Stimulated activated CD4-positive, alpha-beta T cell treated with anti-CD3 and anti-CD28 coated beads, Interleukin-2, amount 100 ng/mL, for 48 hours (primary cell): ENCODE measurements at regions not wholly inside any gene's neighbourhood (a gene's known extent, or its start where the extent isn't known, plus 50 kb on each side); places are given as distances from the start of the nearest gene placed in this dataset.
"Not testable (repeated sequence)": the region's sequence is repeated elsewhere in the genome, so short reads cannot be mapped to it uniquely, and the experiment has no call there.

Experiments used
- DNase-seq, 2 donors: peaks; one replicate each; pipeline ENCODE4 v3.0.0-alpha.2; 2020

DNA sequence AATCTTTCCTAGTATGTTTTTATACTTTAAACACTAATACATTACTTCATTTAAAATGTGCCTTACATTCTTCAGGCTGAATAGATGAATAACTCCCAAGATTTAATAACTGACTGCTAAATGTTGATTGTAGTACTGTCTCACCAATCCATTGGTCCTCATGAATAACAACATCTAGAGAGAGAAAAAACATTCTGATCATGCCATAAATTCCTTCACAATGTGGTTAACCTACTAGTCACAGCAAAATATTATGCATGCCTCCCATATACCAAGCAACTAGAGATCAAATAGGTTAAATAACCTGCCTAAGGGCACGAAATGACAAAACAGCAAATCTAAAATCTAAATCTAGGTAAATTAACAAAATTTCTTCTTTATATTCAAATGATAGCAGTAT lies 66.2 kb downstream of the SYT15 start:
- DNase-seq, result not testable (repeated sequence)

DNA sequence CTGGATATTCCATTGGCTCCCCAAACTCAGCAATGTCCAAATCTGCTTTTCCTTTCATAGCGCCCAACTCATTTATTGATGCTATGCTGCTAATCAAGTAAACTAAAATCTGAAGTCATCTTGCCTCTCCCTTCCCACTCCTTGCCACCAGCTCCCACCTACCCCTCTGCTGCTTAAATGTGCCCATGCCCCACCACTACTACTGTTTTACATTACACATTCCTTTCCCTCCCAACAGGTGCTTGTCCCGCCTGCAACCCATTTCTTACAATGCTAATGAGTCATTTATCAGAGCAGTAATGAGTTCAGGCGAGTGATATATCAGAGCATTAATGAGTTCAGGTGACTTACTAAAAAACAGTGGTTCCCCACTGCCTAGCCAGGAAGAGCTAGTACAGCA lies 67.2 kb downstream of the SYT15 start:
- not testable (repeated sequence) for DNase-seq

DNA sequence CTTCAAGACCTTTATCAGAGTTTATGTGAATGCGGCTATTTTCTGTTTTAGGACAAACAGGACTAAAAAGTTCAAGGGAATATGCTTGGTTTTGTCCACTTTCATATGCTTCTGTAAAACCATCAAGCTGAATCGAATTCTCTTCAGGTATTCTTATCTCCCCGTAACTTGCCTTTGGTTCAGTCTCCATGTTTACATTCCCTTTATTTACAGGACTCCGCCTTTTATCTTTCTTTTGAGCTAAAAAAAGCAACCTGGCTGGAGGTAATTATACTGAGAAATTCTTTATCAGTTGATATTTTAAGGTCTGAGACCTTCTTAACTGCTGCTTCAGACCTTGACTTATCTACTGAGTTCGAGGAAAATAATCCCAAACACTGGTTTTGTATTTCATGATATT lies 72.0 kb downstream of the SYT15 start:
- not testable (repeated sequence) for DNase-seq

DNA sequence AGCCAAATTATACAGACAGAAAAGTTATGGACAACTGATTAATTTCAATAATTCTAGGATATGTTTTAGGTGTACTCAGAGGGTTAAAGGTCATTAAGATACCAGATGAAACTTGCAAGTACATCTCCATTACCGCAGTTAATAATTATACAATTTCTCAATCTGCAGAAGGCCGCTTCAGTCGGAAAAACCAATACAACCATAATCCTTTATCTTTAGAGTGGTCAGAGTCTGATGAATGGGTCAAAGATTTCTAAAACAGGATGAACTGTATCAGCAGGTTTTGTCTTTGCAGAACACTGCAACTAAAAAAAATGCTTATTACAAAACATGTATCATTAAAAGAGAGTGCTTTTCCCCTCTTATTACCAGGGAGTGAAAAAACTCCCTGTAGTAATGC lies 78.5 kb downstream of the SYT15 start:
- DNase-seq, result not testable (repeated sequence)

- not testable (repeated sequence) for DNase-seq
Measured at GRCh38 chr10:46660027-46660834, 81.3 kb downstream of the SYT15 start.

GRCh38 chr10:46660835-46661164 lies 81.9 kb downstream of the SYT15 start:
- DNase-seq, result not testable (repeated sequence)

DNA sequence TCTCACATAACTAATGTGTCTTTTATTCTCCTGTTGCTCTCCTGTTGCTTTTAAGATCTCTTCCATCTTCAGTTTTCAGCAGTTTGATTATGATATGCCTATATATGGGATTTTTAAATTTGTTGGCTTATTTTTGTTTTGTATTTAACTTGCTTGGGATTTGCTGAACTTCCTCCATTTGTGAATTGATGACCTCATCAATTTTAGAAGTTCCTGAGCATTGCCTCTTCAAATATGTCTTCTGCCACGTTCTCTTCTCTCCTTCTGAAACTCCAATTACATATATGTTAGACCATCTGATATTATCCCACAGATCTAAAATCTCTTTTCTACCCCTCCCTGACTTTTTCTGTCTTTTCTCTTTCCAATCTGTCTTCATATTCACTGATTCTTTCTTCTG lies 86.6 kb downstream of the SYT15 start:
- not testable (repeated sequence) for DNase-seq

- not testable (repeated sequence) for DNase-seq
Measured at GRCh38 chr10:46668357-46668997, 89.5 kb downstream of the SYT15 start.

- not testable (repeated sequence) for DNase-seq
Measured at GRCh38 chr10:46677836-46678435, 99.0 kb downstream of the SYT15 start.

DNA sequence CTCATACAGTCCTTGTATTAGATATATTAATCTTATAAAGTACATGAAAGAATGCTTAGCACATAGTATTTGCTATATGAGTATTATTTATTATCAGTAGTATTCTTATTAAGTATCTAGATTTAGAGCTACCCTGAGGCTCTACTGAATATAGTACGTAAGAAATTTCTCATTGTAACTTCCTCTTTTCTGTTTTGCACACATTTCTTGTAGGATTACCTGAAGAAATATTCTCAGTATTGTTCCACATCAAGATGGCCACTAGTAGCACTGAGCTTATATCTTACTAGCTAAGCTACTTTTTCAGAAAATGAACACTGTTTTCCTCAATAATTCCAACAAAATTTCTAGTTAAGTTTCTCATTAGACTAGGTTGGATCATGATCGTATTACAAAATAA lies 112.5 kb downstream of the SYT15 start:
- not testable (repeated sequence) for DNase-seq

DNA sequence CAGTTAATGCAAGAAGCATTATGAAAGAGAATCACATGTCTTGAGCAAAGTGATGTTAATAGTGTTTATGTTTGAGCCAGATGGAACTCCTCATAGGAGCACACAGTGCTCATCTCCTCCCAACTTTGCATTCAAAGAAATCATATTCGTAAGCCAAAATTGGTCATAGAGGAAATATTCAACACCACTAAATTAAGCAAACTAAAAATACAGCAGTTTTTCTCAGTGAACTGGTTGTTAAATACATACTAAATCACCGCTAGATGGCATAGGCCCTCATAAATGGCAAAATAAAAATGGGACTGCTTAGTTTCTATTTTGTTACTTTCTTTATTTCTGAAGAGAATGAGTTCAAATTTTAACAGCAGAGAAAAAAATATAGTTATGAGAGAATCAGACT lies 114.3 kb downstream of the SYT15 start:
- not testable (repeated sequence) for DNase-seq

GRCh38 chr10:46717264-46717663 lies 138.3 kb downstream of the SYT15 start:
- not testable (repeated sequence) for DNase-seq

DNA sequence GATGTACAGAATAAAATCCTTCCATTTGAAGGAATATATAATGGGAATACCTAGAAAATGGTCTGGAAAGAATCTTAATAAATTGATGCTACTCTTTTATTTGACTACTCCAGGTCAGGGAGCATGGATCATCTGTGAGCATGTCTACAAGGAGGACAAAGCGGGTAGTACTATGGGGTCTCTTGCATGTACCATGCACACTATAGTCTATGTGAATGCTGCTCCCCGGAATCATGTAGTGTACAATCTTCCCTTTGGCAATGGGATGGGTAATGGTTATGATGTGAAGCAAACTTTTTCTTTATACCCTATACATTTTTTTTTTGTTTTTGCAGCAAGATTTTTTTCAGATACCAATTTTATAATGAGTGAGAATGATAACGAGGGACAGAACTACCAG lies 139.1 kb downstream of the SYT15 start:
- DNase-seq, result not testable (repeated sequence)

- not testable (repeated sequence) for DNase-seq
Measured at GRCh38 chr10:46720386-46720785, 141.5 kb downstream of the SYT15 start.

GRCh38 chr10:46720811-46721518 lies 142.0 kb downstream of the SYT15 start:
- not testable (repeated sequence) for DNase-seq

- not testable (repeated sequence) for DNase-seq
Measured at GRCh38 chr10:46724258-46724657, 145.3 kb downstream of the SYT15 start.

DNA sequence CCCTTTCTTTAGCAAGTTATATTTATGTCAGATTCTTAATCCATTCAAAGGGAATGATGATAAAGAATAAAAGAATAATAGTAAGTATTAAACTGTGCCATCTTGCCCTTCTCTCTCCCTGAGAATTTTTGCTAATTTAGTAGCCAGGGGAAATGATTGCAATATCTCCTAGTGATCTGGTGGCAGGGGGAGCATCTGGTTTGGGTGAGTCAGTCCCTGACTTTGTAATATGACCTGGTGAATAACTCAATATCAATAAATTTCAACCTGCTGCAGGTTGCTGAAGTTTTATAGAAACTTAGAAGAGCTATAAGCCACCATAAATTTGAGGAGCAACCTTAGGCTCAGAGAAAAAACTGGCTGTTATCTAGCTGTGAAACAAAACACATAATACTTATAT lies 149.4 kb downstream of the SYT15 start:
- not testable (repeated sequence) for DNase-seq

- DNase-seq, result not testable (repeated sequence)
Measured at GRCh38 chr10:46730729-46731128, 151.8 kb downstream of the SYT15 start.

DNA sequence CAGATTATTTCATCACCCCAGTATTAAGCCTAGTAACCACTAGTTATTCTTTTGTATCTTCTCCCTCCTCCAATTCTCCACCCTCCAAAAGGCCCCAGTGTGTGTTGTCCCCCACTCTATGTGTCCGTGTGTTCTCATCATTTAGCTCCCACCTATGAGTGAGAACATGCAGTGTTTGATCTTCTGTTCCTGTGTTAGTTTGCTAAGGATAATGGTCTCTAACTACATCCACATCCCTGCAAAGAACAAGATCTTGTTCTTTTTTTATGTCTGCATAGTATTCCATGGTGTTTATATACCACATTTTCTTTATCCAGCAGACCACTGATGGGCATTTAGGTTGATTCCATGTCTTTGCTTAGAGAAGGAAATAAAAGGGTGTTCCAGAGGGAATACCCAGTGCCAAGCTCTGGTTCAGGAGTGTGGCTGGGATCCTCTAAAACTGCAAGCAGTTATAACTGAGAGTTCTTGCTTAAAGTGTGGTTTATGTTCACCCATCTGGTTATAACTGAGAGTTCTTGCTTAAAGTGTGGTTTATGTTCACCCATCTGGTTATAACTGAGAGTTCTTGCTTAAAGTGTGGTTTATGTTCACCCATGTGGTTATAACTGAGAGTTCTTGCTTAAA lies 154.8 kb downstream of the SYT15 start:
- not testable (repeated sequence) for DNase-seq

DNA sequence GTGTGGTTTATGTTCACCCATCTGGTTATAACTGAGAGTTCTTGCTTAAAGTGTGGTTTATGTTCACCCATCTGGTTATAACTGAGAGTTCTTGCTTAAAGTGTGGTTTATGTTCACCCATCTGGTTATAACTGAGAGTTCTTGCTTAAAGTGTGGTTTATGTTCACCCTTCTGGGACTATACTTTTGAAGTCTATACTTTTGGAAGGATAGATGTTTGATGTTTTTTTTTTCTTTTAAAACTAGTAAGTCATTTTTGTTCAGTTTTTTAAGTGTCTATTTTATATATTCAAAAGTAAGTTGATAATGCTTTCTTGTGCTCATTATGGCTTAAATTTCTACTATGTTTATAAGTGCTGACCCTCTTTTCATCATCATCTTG lies 155.3 kb downstream of the SYT15 start:
- DNase-seq, result not testable (repeated sequence)

DNA sequence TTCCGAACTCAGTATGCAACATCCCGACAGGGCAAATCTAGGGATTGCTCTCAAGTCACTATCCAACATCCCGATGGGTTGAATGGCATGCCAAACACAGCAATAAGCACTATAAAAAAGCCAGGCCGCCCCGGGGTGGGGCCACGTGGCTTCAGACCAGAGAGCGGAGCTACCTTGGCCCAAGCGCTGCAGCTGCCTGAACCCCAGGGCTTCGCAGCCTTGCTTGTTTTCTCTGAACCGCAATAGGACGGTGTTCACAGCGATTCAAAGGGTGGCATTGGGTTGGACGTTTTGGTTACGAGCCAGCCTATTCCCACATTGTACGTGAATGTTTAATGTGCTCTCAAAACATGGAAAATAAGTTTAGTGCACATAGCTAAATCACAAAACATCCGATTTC lies 161.0 kb downstream of the SYT15 start:
- DNase-seq, result not testable (repeated sequence)

DNA sequence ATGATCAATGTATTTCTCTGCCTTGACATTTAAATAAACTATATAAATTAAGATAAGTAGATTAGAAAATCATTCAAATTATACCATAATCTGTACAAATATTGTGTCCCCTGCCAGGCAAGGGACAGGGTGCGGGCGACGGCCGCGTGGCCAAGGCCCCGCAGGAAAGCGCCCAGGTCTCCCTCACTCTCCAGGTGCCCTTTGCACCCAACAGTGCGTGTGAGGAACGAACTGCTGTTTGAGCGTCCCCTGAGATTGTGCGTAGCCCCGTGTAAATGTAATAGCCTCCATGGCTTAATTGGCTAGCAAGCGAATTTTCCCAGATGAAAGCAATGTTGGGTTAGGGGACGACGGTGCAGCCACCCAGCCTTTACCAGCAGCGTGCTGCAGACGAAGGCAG lies 161.4 kb downstream of the SYT15 start:
- DNase-seq, result not testable (repeated sequence)

- DNase-seq, result not testable (repeated sequence)
Measured at GRCh38 chr10:46749003-46749402, 162.2 kb upstream of the PTPN20 start.
